ENCODE measurements at regions not wholly inside any gene's neighbourhood (a gene's known extent, or its start where the extent isn't known, plus 50 kb on each side); places are given as distances from the start of the nearest gene placed in this dataset.

GRCh38 chr9:86599561-86599960 is 245.4 kb upstream of the TUT7 start:
- Histone ChIP-seq H3K4me3 (no peak overlapping the region), H3K27me3 (replicated peaks; ENCODE audit: insufficient read depth) (no peaks in the 10 kb centered on the region), H3K4me1 (ENCODE audit: control insufficient read depth in 1 of 2, low read depth in 2 of 2) (no peaks in the 10 kb centered on the region), H3K9me3 (no peaks in the 10 kb centered on the region), H3K36me3 (no peaks in the 10 kb centered on the region), H3K27ac (no peak overlapping the region)
- no peak for ATAC-seq (ENCODE audit: insufficient number of reproducible peaks, low FRiP score, low read depth)
- no peak for DNase-seq (ENCODE audit: low spot score)
- TF ChIP-seq, protein P1, sequence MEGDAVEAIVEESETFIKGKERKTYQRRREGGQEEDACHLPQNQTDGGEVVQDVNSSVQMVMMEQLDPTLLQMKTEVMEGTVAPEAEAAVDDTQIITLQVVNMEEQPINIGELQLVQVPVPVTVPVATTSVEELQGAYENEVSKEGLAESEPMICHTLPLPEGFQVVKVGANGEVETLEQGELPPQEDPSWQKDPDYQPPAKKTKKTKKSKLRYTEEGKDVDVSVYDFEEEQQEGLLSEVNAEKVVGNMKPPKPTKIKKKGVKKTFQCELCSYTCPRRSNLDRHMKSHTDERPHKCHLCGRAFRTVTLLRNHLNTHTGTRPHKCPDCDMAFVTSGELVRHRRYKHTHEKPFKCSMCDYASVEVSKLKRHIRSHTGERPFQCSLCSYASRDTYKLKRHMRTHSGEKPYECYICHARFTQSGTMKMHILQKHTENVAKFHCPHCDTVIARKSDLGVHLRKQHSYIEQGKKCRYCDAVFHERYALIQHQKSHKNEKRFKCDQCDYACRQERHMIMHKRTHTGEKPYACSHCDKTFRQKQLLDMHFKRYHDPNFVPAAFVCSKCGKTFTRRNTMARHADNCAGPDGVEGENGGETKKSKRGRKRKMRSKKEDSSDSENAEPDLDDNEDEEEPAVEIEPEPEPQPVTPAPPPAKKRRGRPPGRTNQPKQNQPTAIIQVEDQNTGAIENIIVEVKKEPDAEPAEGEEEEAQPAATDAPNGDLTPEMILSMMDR (IDR thresholded peaks at IDR 0.05), result no peak

- H3K4me1 ChIP-seq (ENCODE audit: control insufficient read depth in 1 of 2, low read depth in 2 of 2), result no peaks in the 10 kb centered on the region
- H3K27me3 ChIP-seq (replicated peaks; ENCODE audit: insufficient read depth), result no peaks in the 10 kb centered on the region
- ATAC-seq (ENCODE audit: insufficient number of reproducible peaks, low FRiP score, low read depth) (no peak), DNase-seq (ENCODE audit: low spot score) (no peak)
- no peak overlapping the region for H3K4me3 ChIP-seq
- TF ChIP-seq, protein P1 (IDR thresholded peaks at IDR 0.05), result no peak
- H3K36me3 ChIP-seq, result no peaks in the 10 kb centered on the region
- H3K9me3 ChIP-seq, result no peaks in the 10 kb centered on the region
- no peak overlapping the region for H3K27ac ChIP-seq
These were observed 244.4 kb upstream of the TUT7 start for GRCh38 chr9:86598411-86599239.

- Histone ChIP-seq H3K9me3 (no peaks in the 10 kb centered on the region), H3K4me1 (ENCODE audit: control insufficient read depth in 1 of 2, low read depth in 2 of 2) (no peaks in the 10 kb centered on the region), H3K4me3 (no peak overlapping the region), H3K27me3 (replicated peaks; ENCODE audit: insufficient read depth) (no peaks in the 10 kb centered on the region), H3K36me3 (no peaks in the 10 kb centered on the region), H3K27ac (no peak overlapping the region)
- TF ChIP-seq, protein P1 (IDR thresholded peaks at IDR 0.05), result no peak
- DNase-seq (ENCODE audit: low spot score) (no peak), ATAC-seq (ENCODE audit: insufficient number of reproducible peaks, low FRiP score, low read depth) (no peak)
These were observed 240.5 kb upstream of the TUT7 start for GRCh38 chr9:86594724-86595123.

GRCh38 chr9:86591472-86591871 is 237.3 kb upstream of the TUT7 start:
- TF ChIP-seq, protein P1 (IDR thresholded peaks at IDR 0.05), result no peak
- Histone ChIP-seq H3K4me1 (ENCODE audit: control insufficient read depth in 1 of 2, low read depth in 2 of 2) (no peaks in the 10 kb centered on the region), H3K4me3 (no peak overlapping the region), H3K36me3 (no peaks in the 10 kb centered on the region), H3K27ac (no peak overlapping the region), H3K9me3 (no peaks in the 10 kb centered on the region), H3K27me3 (replicated peaks; ENCODE audit: insufficient read depth) (no peaks in the 10 kb centered on the region)
- DNase-seq (ENCODE audit: low spot score), result no peak
- no peak for ATAC-seq (ENCODE audit: insufficient number of reproducible peaks, low FRiP score, low read depth)

DNA sequence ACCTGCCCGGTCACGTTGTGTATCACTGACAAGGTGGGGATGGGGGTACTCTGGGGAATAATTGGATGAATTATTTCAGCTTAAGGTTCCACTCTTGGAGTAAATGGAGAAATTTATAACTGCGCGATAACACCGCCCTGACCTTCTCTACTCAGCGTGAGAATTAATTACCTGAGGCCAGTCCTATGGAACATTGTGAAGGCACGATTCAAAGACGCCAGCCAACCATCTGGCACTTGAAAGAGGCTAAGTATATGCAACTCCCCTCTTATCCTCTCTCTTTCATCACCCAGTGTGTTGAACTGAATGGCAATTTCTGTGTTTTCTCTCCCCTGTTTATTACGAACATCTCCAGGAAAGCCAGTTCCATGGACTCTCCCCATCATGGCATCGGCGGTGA is 235.5 kb upstream of the TUT7 start:
- H3K36me3 ChIP-seq, result no peaks in the 10 kb centered on the region
- no peak overlapping the region for H3K27ac ChIP-seq
- no peak overlapping the region for H3K4me3 ChIP-seq
- H3K4me1 ChIP-seq (ENCODE audit: control insufficient read depth in 1 of 2, low read depth in 2 of 2), result peaks cover under 1 to 4% of the 10 kb centered on the region in 2 donors
- H3K9me3 ChIP-seq, result no peaks in the 10 kb centered on the region
- TF ChIP-seq, protein P1 (IDR thresholded peaks at IDR 0.05), result no peak
- no peaks in the 10 kb centered on the region for H3K27me3 ChIP-seq (replicated peaks; ENCODE audit: insufficient read depth)
- ATAC-seq (ENCODE audit: insufficient number of reproducible peaks, low FRiP score, low read depth) (no peak), DNase-seq (ENCODE audit: low spot score) (no peak)

Data from thoracic aorta (tissue), 2 donors.